BE2C (cell line): ENCODE measurements at regions not wholly inside any gene's neighbourhood (a gene's known extent, or its start where the extent isn't known, plus 50 kb on each side); places are given as distances from the start of the nearest gene placed in this dataset.

ENCODE experiments used
- DNase-seq: peaks from one replicate; pipeline ENCODE4 v3.0.0-alpha.2; 2020
- H3K27me3 ChIP-seq: fragments of 250-450 bp; sonication (Bioruptor Pico); 2 replicates; pipeline ENCODE4 v1.5.1; 2020; ENCODE audit warnings: mild to moderate bottlenecking
- H3K36me3 ChIP-seq: fragments of 250-450 bp; sonication (Bioruptor Pico); 2 replicates; pipeline ENCODE4 v1.5.1; 2020; ENCODE audit warnings: mild to moderate bottlenecking
- H3K4me1 ChIP-seq: fragments of 250-450 bp; sonication (Bioruptor Pico); 2 replicates; pipeline ENCODE4 v1.5.1; 2020
- H3K4me3 ChIP-seq: 2 replicates; pipeline ENCODE4 v1.5.1; 2011; ENCODE audit warnings: low read depth, low read length
- H3K9me3 ChIP-seq: fragments of 250-450 bp; sonication (Bioruptor Pico); 2 replicates; pipeline ENCODE4 v1.5.1; 2020
- TF ChIP-seq, protein P1 (sequence below): IDR thresholded peaks from 2 replicates; pipeline ENCODE4 v1.5.1; 2012; ENCODE audit warnings: mild to moderate bottlenecking, low read depth, low read length

- DNase-seq: no peak
- Histone ChIP-seq H3K36me3 (no peaks in the 10 kb centered on the region), H3K4me1 (no peaks in the 10 kb centered on the region), H3K9me3 (no peaks in the 10 kb centered on the region), H3K27me3 (no peaks in the 10 kb centered on the region), H3K4me3 (no peak overlapping the region)
- TF ChIP-seq, protein P1, sequence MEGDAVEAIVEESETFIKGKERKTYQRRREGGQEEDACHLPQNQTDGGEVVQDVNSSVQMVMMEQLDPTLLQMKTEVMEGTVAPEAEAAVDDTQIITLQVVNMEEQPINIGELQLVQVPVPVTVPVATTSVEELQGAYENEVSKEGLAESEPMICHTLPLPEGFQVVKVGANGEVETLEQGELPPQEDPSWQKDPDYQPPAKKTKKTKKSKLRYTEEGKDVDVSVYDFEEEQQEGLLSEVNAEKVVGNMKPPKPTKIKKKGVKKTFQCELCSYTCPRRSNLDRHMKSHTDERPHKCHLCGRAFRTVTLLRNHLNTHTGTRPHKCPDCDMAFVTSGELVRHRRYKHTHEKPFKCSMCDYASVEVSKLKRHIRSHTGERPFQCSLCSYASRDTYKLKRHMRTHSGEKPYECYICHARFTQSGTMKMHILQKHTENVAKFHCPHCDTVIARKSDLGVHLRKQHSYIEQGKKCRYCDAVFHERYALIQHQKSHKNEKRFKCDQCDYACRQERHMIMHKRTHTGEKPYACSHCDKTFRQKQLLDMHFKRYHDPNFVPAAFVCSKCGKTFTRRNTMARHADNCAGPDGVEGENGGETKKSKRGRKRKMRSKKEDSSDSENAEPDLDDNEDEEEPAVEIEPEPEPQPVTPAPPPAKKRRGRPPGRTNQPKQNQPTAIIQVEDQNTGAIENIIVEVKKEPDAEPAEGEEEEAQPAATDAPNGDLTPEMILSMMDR: no peak
Observed at GRCh38 chr12:60165781-60166180, 570.0 kb downstream of the SLC16A7 start.

- H3K9me3 ChIP-seq: no peaks in the 10 kb centered on the region
- H3K4me3 ChIP-seq: no peak overlapping the region
- H3K36me3 ChIP-seq: no peaks in the 10 kb centered on the region
- DNase-seq: no peak
- H3K4me1 ChIP-seq: no peaks in the 10 kb centered on the region
- TF ChIP-seq, protein P1: no peak
- no peaks in the 10 kb centered on the region for H3K27me3 ChIP-seq
Observed at GRCh38 chr12:60168441-60168840, 572.6 kb downstream of the SLC16A7 start.

- Histone ChIP-seq H3K4me1 (no peaks in the 10 kb centered on the region), H3K27me3 (no peaks in the 10 kb centered on the region), H3K9me3 (no peaks in the 10 kb centered on the region), H3K4me3 (no peak overlapping the region), H3K36me3 (no peaks in the 10 kb centered on the region)
- TF ChIP-seq, protein P1: no peak
- DNase-seq: no peak
Observed at GRCh38 chr12:60169904-60170303, 574.1 kb downstream of the SLC16A7 start.

DNA sequence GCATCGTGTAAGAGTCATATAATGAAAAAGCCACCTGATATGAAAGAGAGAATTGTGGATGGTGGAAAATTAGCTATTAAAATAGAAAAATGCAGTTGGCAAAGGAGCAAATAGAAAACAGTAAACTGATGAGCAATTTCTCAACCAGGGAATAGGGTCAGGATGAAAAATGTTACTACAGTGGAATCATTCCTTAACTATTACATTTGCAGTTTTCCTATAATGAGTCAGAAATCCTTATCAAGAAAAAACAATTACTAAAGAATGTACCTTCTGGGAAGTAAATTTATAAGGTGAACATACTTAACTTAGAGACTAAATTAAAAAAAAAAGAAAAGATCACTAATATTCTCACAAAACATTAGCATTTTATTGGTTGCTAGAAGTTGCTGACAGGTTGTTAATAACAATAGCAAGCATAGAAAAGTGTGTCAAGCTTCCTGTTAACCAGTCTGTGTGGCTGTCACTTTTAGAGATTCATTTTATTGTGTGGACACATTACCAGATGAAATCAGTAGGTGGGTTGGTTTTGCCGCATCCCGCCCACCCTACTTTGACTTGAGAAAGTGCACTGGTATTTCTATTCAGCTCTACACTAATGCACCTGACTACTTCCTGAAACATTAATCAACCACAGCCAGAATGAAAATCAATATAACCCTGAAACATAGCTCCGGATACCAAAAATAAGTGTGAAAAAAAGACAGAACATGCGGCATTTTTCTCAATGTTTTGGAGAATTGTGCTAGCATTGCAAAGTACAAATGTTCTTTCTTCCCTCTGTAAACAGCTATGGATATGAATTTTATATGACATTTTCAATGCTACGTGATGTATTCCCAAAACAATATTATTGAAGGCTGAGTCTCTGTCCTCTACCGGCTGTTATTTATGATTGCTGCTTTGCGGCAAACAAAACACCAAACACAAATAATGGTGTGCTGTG is 576.7 kb downstream of the SLC16A7 start:
- TF ChIP-seq, protein P1: no peak
- Histone ChIP-seq H3K36me3 (no peaks in the 10 kb centered on the region), H3K4me3 (no peak overlapping the region), H3K27me3 (no peaks in the 10 kb centered on the region), H3K9me3 (no peaks in the 10 kb centered on the region), H3K4me1 (no peaks in the 10 kb centered on the region)
- DNase-seq: no peak

GRCh38 chr12:60173224-60174170 is 577.7 kb downstream of the SLC16A7 start:
- TF ChIP-seq, protein P1: no peak
- Histone ChIP-seq H3K9me3 (no peaks in the 10 kb centered on the region), H3K4me3 (no peak overlapping the region), H3K27me3 (no peaks in the 10 kb centered on the region), H3K36me3 (no peaks in the 10 kb centered on the region), H3K4me1 (no peaks in the 10 kb centered on the region)
- DNase-seq: no peak
